Non-pigmented ciliary epithelial cell (primary cell): ENCODE measurements at regions not wholly inside any gene's neighbourhood (a gene's known extent, or its start where the extent isn't known, plus 50 kb on each side); places are given as distances from the start of the nearest gene placed in this dataset.

Experiments used
- DNase-seq: peaks from one replicate; pipeline ENCODE4 v3.0.0-alpha.2; 2010; ENCODE audit warnings: low read depth

GRCh38 chr7:95662987-95663386 is 66.7 kb upstream of the PDK4 start:
- no peak for DNase-seq

- no peak for DNase-seq
These were observed 63.7 kb upstream of the PDK4 start for GRCh38 chr7:95660023-95660434.

- DNase-seq = no peak
These were observed 62.4 kb upstream of the PDK4 start for GRCh38 chr7:95658676-95659075.

- no peak for DNase-seq
These were observed 53.2 kb upstream of the PDK4 start for GRCh38 chr7:95649546-95649945.

GRCh38 chr7:95646350-95646749 is 50.0 kb upstream of the PDK4 start:
- DNase-seq = no peak
